ENCODE measurements at regions not wholly inside any gene's neighbourhood (a gene's known extent, or its start where the extent isn't known, plus 50 kb on each side); places are given as distances from the start of the nearest gene placed in this dataset.

DNA sequence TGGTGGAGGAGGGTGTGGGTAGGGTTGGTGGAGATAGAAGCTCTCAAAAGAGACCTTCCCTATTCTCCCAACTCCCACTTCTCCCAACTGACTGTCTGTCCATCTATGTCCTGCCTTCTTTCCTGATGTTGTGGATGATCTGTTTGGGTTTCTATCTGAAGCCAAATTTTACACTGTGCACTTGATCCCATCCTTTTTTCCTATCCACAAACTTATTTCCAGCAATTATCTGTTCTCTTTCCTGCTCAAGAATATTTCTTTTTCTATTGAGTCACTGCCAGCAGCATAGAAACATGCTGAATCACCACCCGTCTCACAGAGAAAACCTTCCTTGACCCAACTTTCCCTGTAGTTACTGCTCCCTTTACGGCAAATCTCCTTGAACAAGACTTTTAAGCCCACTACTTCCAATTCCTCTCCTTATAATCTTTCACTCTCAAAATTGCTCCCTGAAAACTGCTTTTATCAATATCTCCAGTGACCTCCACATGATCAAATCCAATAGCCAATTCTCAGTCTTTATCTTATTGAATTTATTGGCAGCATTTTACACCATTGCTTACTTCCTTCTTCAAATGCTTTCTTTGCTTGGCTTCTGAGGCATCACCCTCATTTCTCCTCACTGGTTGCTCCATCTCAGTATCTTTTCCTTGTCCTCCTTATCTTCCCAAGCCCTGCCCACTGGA lies 141.2 kb upstream of the SLC7A14 start (continued):
- TF ChIP-seq SRSF9 (IDR thresholded peaks at IDR 0.05; ENCODE audit: borderline replicate concordance, low read depth, low read length) (no peak), E2F3 (CRISPR knock-in tag; IDR thresholded peaks at IDR 0.05) (no peak), THRAP3 (IDR thresholded peaks at IDR 0.05; ENCODE audit: borderline replicate concordance) (0 out of 2 replicates have a peak, but pooled peaks have one; percentile 51), STAT5A (IDR thresholded peaks at IDR 0.05; ENCODE audit: borderline replicate concordance, low read length) (no peak), SAP30 (IDR thresholded peaks at IDR 0.05; ENCODE audit: borderline replicate concordance, insufficient read depth, low read depth, low read length, poor library complexity, severe bottlenecking) (no peak), BRCA1 (IDR thresholded peaks at IDR 0.05) (no peak), BRCA1 (CRISPR knock-in tag; IDR thresholded peaks at IDR 0.05) (no peak), ZNF354B (CRISPR knock-in tag; IDR thresholded peaks at IDR 0.05) (no peak), SOX6 (IDR thresholded peaks at IDR 0.05) (no peak), WHSC1 (IDR thresholded peaks at IDR 0.05; ENCODE audit: low read length) (no peak), HCFC1 (IDR thresholded peaks at IDR 0.05; ENCODE audit: low read depth, low read length) (no peak), DNMT1 (IDR thresholded peaks at IDR 0.05) (no peak), MYC (IDR thresholded peaks at IDR 0.05; ENCODE audit: low read depth, low read length) (0 out of 2 replicates have a peak, but pooled peaks have one; percentile 6), MYC (CRISPR knock-in tag; IDR thresholded peaks at IDR 0.05; ENCODE audit: borderline replicate concordance, low read depth) (peak; percentile 58; the same call in 1 of the 2 replicates), SIX5 (IDR thresholded peaks at IDR 0.05; ENCODE audit: borderline replicate concordance in 1 of 2, insufficient read depth in 1 of 2, low read depth in 1 of 2, low read length in 2 of 2) (no peak), SMAD4 (CRISPR knock-in tag; conservative IDR thresholded peaks at IDR 0.05) (no peak)
- TF ChIP-seq, protein P1, sequence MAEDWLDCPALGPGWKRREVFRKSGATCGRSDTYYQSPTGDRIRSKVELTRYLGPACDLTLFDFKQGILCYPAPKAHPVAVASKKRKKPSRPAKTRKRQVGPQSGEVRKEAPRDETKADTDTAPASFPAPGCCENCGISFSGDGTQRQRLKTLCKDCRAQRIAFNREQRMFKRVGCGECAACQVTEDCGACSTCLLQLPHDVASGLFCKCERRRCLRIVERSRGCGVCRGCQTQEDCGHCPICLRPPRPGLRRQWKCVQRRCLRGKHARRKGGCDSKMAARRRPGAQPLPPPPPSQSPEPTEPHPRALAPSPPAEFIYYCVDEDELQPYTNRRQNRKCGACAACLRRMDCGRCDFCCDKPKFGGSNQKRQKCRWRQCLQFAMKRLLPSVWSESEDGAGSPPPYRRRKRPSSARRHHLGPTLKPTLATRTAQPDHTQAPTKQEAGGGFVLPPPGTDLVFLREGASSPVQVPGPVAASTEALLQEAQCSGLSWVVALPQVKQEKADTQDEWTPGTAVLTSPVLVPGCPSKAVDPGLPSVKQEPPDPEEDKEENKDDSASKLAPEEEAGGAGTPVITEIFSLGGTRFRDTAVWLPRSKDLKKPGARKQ (CRISPR knock-in tag; IDR thresholded peaks at IDR 0.05) = no peak
- TF ChIP-seq, protein P2, sequence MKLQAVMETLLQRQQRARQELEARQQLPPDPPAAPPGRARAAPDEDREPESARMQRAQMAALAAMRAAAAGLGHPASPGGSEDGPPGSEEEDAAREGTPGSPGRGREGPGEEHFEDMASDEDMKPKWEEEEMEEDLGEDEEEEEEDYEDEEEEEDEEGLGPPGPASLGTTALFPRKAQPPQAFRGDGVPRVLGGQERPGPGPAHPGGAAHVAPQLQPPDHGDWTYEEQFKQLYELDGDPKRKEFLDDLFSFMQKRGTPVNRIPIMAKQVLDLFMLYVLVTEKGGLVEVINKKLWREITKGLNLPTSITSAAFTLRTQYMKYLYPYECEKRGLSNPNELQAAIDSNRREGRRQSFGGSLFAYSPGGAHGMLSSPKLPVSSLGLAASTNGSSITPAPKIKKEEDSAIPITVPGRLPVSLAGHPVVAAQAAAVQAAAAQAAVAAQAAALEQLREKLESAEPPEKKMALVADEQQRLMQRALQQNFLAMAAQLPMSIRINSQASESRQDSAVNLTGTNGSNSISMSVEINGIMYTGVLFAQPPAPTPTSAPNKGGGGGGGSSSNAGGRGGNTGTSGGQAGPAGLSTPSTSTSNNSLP (IDR thresholded peaks at IDR 0.05; ENCODE audit: borderline replicate concordance, low read depth, low read length) = 0 out of 2 replicates have a peak, but pooled peaks have one; percentile 4
- TF ChIP-seq, protein P3, sequence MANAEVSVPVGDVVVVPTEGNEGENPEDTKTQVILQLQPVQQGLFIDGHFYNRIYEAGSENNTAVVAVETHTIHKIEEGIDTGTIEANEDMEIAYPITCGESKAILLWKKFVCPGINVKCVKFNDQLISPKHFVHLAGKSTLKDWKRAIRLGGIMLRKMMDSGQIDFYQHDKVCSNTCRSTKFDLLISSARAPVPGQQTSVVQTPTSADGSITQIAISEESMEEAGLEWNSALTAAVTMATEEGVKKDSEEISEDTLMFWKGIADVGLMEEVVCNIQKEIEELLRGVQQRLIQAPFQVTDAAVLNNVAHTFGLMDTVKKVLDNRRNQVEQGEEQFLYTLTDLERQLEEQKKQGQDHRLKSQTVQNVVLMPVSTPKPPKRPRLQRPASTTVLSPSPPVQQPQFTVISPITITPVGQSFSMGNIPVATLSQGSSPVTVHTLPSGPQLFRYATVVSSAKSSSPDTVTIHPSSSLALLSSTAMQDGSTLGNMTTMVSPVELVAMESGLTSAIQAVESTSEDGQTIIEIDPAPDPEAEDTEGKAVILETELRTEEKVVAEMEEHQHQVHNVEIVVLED (CRISPR knock-in tag; IDR thresholded peaks at IDR 0.05) = no peak
- TF ChIP-seq, protein P4, sequence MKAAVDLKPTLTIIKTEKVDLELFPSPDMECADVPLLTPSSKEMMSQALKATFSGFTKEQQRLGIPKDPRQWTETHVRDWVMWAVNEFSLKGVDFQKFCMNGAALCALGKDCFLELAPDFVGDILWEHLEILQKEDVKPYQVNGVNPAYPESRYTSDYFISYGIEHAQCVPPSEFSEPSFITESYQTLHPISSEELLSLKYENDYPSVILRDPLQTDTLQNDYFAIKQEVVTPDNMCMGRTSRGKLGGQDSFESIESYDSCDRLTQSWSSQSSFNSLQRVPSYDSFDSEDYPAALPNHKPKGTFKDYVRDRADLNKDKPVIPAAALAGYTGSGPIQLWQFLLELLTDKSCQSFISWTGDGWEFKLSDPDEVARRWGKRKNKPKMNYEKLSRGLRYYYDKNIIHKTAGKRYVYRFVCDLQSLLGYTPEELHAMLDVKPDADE (conservative IDR thresholded peaks at IDR 0.05; ENCODE audit: control insufficient read depth, low read depth, low read length) = no peak

Measured in K562 (cell line).